Suprapubic skin (tissue), 4 donors: ENCODE measurements at regions not wholly inside any gene's neighbourhood (a gene's known extent, or its start where the extent isn't known, plus 50 kb on each side); places are given as distances from the start of the nearest gene placed in this dataset.

ENCODE experiments used
- EP300 ChIP-seq: sonication (generic); formaldehyde crosslinking; IDR thresholded peaks from one replicate; pipeline ENCODE4 v1.6.1; 2017; ENCODE audit warnings: antibody characterized with exemption
- POLR2A ChIP-seq, 2 donors: fragments of 450-650 bp; IDR thresholded peaks; one replicate each; pipeline ENCODE4 v1.6.1; 2017; ENCODE audit warnings: antibody characterized with exemption in 2 of 2, mild to moderate bottlenecking in 2 of 2, moderate library complexity in 2 of 2
- POLR2AphosphoS5 ChIP-seq, 3 donors: sonication (generic); formaldehyde crosslinking; IDR thresholded peaks; one replicate each; pipeline ENCODE4 v1.6.1; 2017; ENCODE audit warnings: antibody characterized with exemption in 3 of 3
- TF ChIP-seq, protein P1 (sequence below), 2 donors: fragments of 200-600 bp in 1 of 2; fragments of 450-650 bp in 1 of 2; sonication (generic) in 1 of 2; IDR thresholded peaks; one replicate each; pipeline ENCODE4 v1.5.1; 2016 to 2019; ENCODE audit warnings: antibody characterized with exemption in 2 of 2, mild to moderate bottlenecking in 1 of 2, moderate library complexity in 1 of 2

DNA sequence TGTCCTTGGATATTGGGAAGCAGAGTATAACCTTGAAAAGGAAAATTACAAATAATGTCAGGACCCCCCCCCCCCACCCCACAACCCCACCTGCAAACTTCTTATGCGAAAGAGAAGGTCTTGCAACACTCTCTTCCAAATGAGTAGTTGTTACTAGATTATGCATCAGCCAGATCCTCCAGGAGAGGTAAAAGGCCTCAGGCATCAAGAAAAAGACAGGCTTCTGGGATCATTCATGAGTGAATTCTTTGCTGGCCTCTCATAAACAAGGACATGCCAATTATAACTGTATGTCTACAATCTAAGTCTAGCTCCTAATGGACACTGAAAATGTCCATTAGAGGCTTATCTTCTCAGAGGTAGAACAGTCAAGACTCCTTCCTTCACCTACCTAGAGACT is 1443.3 kb downstream of the RAPGEF2 start:
- no peak for TF ChIP-seq POLR2A (IDR thresholded peaks at IDR 0.05)
- TF ChIP-seq, protein P1, sequence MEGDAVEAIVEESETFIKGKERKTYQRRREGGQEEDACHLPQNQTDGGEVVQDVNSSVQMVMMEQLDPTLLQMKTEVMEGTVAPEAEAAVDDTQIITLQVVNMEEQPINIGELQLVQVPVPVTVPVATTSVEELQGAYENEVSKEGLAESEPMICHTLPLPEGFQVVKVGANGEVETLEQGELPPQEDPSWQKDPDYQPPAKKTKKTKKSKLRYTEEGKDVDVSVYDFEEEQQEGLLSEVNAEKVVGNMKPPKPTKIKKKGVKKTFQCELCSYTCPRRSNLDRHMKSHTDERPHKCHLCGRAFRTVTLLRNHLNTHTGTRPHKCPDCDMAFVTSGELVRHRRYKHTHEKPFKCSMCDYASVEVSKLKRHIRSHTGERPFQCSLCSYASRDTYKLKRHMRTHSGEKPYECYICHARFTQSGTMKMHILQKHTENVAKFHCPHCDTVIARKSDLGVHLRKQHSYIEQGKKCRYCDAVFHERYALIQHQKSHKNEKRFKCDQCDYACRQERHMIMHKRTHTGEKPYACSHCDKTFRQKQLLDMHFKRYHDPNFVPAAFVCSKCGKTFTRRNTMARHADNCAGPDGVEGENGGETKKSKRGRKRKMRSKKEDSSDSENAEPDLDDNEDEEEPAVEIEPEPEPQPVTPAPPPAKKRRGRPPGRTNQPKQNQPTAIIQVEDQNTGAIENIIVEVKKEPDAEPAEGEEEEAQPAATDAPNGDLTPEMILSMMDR (IDR thresholded peaks at IDR 0.05): no peak
- no peak for TF ChIP-seq POLR2AphosphoS5 (IDR thresholded peaks at IDR 0.05)
- no peak for TF ChIP-seq EP300
